ENCODE measurements at regions not wholly inside any gene's neighbourhood (a gene's known extent, or its start where the extent isn't known, plus 50 kb on each side); places are given as distances from the start of the nearest gene placed in this dataset.

DNA sequence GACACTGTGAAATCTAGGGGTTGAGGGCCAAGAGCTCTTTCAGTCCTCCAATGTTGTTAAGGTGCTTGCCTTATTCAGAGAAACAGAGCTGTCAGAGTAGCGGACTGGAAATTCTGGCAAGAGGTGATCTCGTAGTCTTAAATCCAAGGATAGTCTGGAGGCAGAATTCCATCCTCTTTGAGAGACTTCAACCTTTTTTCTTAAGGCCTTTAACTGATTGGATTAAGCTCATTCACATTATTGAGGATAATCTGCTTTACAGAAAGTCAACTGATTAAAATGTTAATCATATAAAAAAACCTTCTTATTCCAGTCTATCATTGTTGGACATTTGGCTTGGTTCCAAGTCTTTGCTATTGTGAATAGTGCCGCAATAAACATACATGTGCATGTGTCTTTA lies 243.1 kb upstream of the COX7C start:
- Mint-ChIP-seq H3K27ac (no peak overlapping the region), H3K27me3 (ENCODE audit: insufficient read depth, low read depth) (no peaks in the 10 kb centered on the region), H3K4me1 (peaks cover 3% of the 10 kb centered on the region), H3K4me3 (no peak overlapping the region), H3K9me3 (peaks cover 18% of the 10 kb centered on the region), H3K36me3 (no peaks in the 10 kb centered on the region)
- TF ChIP-seq EZH2phosphoT487 (IDR thresholded peaks at IDR 0.05) (no peak), EZH2 (IDR thresholded peaks at IDR 0.05) (no peak)
- TF ChIP-seq, protein P1, sequence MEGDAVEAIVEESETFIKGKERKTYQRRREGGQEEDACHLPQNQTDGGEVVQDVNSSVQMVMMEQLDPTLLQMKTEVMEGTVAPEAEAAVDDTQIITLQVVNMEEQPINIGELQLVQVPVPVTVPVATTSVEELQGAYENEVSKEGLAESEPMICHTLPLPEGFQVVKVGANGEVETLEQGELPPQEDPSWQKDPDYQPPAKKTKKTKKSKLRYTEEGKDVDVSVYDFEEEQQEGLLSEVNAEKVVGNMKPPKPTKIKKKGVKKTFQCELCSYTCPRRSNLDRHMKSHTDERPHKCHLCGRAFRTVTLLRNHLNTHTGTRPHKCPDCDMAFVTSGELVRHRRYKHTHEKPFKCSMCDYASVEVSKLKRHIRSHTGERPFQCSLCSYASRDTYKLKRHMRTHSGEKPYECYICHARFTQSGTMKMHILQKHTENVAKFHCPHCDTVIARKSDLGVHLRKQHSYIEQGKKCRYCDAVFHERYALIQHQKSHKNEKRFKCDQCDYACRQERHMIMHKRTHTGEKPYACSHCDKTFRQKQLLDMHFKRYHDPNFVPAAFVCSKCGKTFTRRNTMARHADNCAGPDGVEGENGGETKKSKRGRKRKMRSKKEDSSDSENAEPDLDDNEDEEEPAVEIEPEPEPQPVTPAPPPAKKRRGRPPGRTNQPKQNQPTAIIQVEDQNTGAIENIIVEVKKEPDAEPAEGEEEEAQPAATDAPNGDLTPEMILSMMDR (IDR thresholded peaks at IDR 0.05), result no peak
- peak; percentile 3 for DNase-seq (ENCODE audit: low spot score)
- Histone ChIP-seq H3K9me3 (ENCODE audit: low read depth) (no peaks in the 10 kb centered on the region), H3F3A (ENCODE audit: low read depth) (no peaks in the 10 kb centered on the region), H3K4me1 (peaks cover 12% of the 10 kb centered on the region), H3K79me2 (ENCODE audit: low read depth) (no peaks in the 10 kb centered on the region), H3K9ac (no peak overlapping the region), H3K4me2 (no peak overlapping the region), H3K36me3 (no peaks in the 10 kb centered on the region), H3K4me3 (no peak overlapping the region), H2AFZ (replicated peaks) (no peak overlapping the region), H3K27ac (no peak overlapping the region), H3K27me3 (no peaks in the 10 kb centered on the region), H4K20me1 (ENCODE audit: low read depth) (no peaks in the 10 kb centered on the region)

DNA sequence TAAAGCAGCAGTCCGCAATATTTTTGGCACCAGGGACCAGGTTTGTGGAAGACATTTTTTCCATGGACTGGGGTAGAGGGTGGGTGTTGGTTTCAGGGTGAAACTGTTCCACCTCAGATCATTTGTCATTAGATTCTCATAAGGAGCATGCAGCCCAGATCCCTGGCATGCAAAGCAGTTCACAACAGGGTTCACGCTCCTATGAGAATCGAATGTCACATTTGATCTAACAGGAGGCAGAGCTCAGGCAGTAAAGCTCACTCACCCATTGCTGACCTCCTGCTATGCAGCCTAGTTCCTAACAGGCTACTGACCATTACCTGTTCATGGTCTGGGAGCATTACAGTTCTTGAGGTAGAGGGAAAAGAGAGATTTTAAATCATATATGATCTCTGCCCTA lies 241.5 kb upstream of the COX7C start:
- Mint-ChIP-seq H3K4me1 (no peaks in the 10 kb centered on the region), H3K27me3 (ENCODE audit: insufficient read depth, low read depth) (no peaks in the 10 kb centered on the region), H3K4me3 (no peak overlapping the region), H3K9me3 (peaks cover 18% of the 10 kb centered on the region), H3K27ac (no peak overlapping the region), H3K36me3 (no peaks in the 10 kb centered on the region)
- Histone ChIP-seq H3K79me2 (ENCODE audit: low read depth) (no peaks in the 10 kb centered on the region), H3K27me3 (no peaks in the 10 kb centered on the region), H2AFZ (replicated peaks) (no peak overlapping the region), H3K9ac (no peak overlapping the region), H3F3A (ENCODE audit: low read depth) (no peaks in the 10 kb centered on the region), H4K20me1 (ENCODE audit: low read depth) (no peaks in the 10 kb centered on the region), H3K4me1 (peaks cover 4% of the 10 kb centered on the region), H3K27ac (no peak overlapping the region), H3K4me2 (no peak overlapping the region), H3K4me3 (no peak overlapping the region), H3K9me3 (ENCODE audit: low read depth) (no peaks in the 10 kb centered on the region), H3K36me3 (no peaks in the 10 kb centered on the region)
- TF ChIP-seq EZH2phosphoT487 (IDR thresholded peaks at IDR 0.05), result no peak
- no peak for TF ChIP-seq EZH2 (IDR thresholded peaks at IDR 0.05)
- TF ChIP-seq, protein P1 (IDR thresholded peaks at IDR 0.05), result no peak
- no peak for DNase-seq (ENCODE audit: low spot score)

DNA sequence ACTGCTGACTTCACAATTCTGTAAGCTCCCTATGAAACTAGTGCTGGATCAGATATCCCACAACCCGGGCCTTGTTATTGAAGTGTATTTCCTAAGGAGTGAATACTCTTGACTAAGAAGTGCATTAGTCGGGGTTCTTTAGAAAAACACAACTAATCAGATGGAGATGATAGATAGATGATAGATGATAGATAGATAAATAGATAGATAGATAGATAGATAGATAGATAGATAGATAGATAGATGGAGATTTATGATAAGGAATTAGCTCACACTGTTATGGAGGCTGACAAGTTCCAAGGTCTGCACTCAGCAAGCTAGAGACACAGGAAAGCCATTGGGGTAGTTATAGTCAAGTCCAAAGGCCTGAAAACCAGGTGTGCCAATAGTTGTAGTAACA lies 214.6 kb upstream of the COX7C start:
- Histone ChIP-seq H3F3A (ENCODE audit: low read depth) (no peaks in the 10 kb centered on the region), H4K20me1 (ENCODE audit: low read depth) (no peaks in the 10 kb centered on the region), H3K4me1 (no peaks in the 10 kb centered on the region), H3K27me3 (no peaks in the 10 kb centered on the region), H3K36me3 (no peaks in the 10 kb centered on the region), H3K9ac (no peak overlapping the region), H3K4me3 (no peak overlapping the region), H3K4me2 (no peak overlapping the region), H3K9me3 (ENCODE audit: low read depth) (no peaks in the 10 kb centered on the region), H3K27ac (no peak overlapping the region), H3K79me2 (ENCODE audit: low read depth) (no peaks in the 10 kb centered on the region), H2AFZ (replicated peaks) (no peak overlapping the region)
- no peak overlapping the region for H3K27ac Mint-ChIP-seq
- no peak for DNase-seq (ENCODE audit: low spot score)
- no peaks in the 10 kb centered on the region for H3K4me1 Mint-ChIP-seq
- no peaks in the 10 kb centered on the region for H3K27me3 Mint-ChIP-seq (ENCODE audit: insufficient read depth, low read depth)
- TF ChIP-seq EZH2 (IDR thresholded peaks at IDR 0.05) (no peak), EZH2phosphoT487 (IDR thresholded peaks at IDR 0.05) (no peak)
- TF ChIP-seq, protein P1 (IDR thresholded peaks at IDR 0.05), result no peak
- no peaks in the 10 kb centered on the region for H3K9me3 Mint-ChIP-seq
- no peak overlapping the region for H3K4me3 Mint-ChIP-seq
- H3K36me3 Mint-ChIP-seq, result no peaks in the 10 kb centered on the region

DNA sequence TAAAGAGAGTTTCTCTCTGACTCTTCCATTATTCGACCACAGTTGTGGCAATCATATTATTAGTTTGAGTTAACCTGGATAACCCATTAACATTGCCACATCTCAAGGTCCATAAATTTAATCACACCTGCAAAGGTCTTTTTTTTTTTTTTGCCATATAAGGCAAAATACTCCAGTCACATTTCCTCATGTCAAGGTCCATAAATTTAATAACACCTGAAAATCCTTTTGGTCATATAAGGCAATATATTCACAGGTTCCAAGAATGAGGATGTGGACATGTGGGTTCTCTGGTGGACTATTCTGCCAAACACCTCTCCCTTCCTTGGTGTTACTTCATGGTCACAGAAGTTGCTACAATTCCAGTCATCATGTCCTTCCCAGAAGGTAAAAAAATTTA lies 213.5 kb upstream of the COX7C start:
- Mint-ChIP-seq H3K36me3 (no peaks in the 10 kb centered on the region), H3K4me1 (no peaks in the 10 kb centered on the region), H3K27me3 (ENCODE audit: insufficient read depth, low read depth) (no peaks in the 10 kb centered on the region), H3K4me3 (no peak overlapping the region), H3K9me3 (no peaks in the 10 kb centered on the region), H3K27ac (no peak overlapping the region)
- no peaks in the 10 kb centered on the region for H3K79me2 ChIP-seq (ENCODE audit: low read depth)
- no peak overlapping the region for H3K27ac ChIP-seq
- no peaks in the 10 kb centered on the region for H3K4me1 ChIP-seq
- no peak overlapping the region for H3K4me3 ChIP-seq
- no peaks in the 10 kb centered on the region for H3K36me3 ChIP-seq
- H3K4me2 ChIP-seq, result no peak overlapping the region
- H4K20me1 ChIP-seq (ENCODE audit: low read depth), result no peaks in the 10 kb centered on the region
- no peaks in the 10 kb centered on the region for H3K27me3 ChIP-seq
- no peak overlapping the region for H2AFZ ChIP-seq (replicated peaks)
- DNase-seq (ENCODE audit: low spot score), result no peak
- TF ChIP-seq EZH2phosphoT487 (IDR thresholded peaks at IDR 0.05) (no peak), EZH2 (IDR thresholded peaks at IDR 0.05) (no peak)
- TF ChIP-seq, protein P1 (IDR thresholded peaks at IDR 0.05), result no peak
- no peaks in the 10 kb centered on the region for H3F3A ChIP-seq (ENCODE audit: low read depth)
- H3K9me3 ChIP-seq (ENCODE audit: low read depth), result no peaks in the 10 kb centered on the region
- no peak overlapping the region for H3K9ac ChIP-seq

Measured in neural progenitor cell (in vitro differentiated cells).